ENCODE measurements at regions not wholly inside any gene's neighbourhood (a gene's known extent, or its start where the extent isn't known, plus 50 kb on each side); places are given as distances from the start of the nearest gene placed in this dataset.
"Not testable (repeated sequence)": the region's sequence is repeated elsewhere in the genome, so short reads cannot be mapped to it uniquely, and the experiment has no call there.

GRCh38 chr18:1026930-1027329 is 122.3 kb downstream of the ADCYAP1 start:
- in situ Hi-C loops (cut with HindIII; ENCODE audit: low pct_ligation_motif_present, low sequenced_read_pairs): no loop called here
- Histone ChIP-seq H3K36me3 (replicated peaks) (no peaks in the 10 kb centered on the region), H3K27ac (no peak overlapping the region), H3K27me3 (replicated peaks) (no peaks in the 10 kb centered on the region), H3K4me3 (ENCODE audit: low read depth, low read length) (no peak overlapping the region)
- no peak for DNase-seq
- TF ChIP-seq CTCF (IDR thresholded peaks at IDR 0.05; ENCODE audit: low read depth, low read length, missing control alignments): no peak

- H3K27me3 ChIP-seq (replicated peaks); H3K27ac ChIP-seq; H3K36me3 ChIP-seq (replicated peaks); DNase-seq; in situ Hi-C loops (cut with HindIII; ENCODE audit: low pct_ligation_motif_present, low sequenced_read_pairs); H3K4me3 ChIP-seq (ENCODE audit: low read depth, low read length): not testable (repeated sequence)
Observed at GRCh38 chr18:1033092-1033491, 128.4 kb downstream of the ADCYAP1 start.

GRCh38 chr18:1034971-1035370 is 130.3 kb downstream of the ADCYAP1 start:
- no peaks in the 10 kb centered on the region for H3K27me3 ChIP-seq (replicated peaks)
- TF ChIP-seq CTCF (IDR thresholded peaks at IDR 0.05; ENCODE audit: low read depth, low read length, missing control alignments): no peak
- no peak overlapping the region for H3K4me3 ChIP-seq (ENCODE audit: low read depth, low read length)
- no peak for DNase-seq
- in situ Hi-C loops (cut with HindIII; ENCODE audit: low pct_ligation_motif_present, low sequenced_read_pairs): no loop called here
- H3K27ac ChIP-seq: no peak overlapping the region
- no peaks in the 10 kb centered on the region for H3K36me3 ChIP-seq (replicated peaks)

GRCh38 chr18:1036926-1037325 is 132.3 kb downstream of the ADCYAP1 start:
- in situ Hi-C loops (cut with HindIII; ENCODE audit: low pct_ligation_motif_present, low sequenced_read_pairs): no loop called here
- no peak for TF ChIP-seq CTCF (IDR thresholded peaks at IDR 0.05; ENCODE audit: low read depth, low read length, missing control alignments)
- H3K27ac ChIP-seq: no peak overlapping the region
- H3K4me3 ChIP-seq (ENCODE audit: low read depth, low read length): no peak overlapping the region
- no peaks in the 10 kb centered on the region for H3K27me3 ChIP-seq (replicated peaks)
- no peaks in the 10 kb centered on the region for H3K36me3 ChIP-seq (replicated peaks)
- no peak for DNase-seq

GRCh38 chr18:1037776-1038175 is 133.1 kb downstream of the ADCYAP1 start:
- in situ Hi-C loops (cut with HindIII; ENCODE audit: low pct_ligation_motif_present, low sequenced_read_pairs): no loop called here
- H3K27me3 ChIP-seq (replicated peaks): no peaks in the 10 kb centered on the region
- no peak for TF ChIP-seq CTCF (IDR thresholded peaks at IDR 0.05; ENCODE audit: low read depth, low read length, missing control alignments)
- H3K36me3 ChIP-seq (replicated peaks): no peaks in the 10 kb centered on the region
- H3K4me3 ChIP-seq (ENCODE audit: low read depth, low read length): no peak overlapping the region
- DNase-seq: no peak
- no peak overlapping the region for H3K27ac ChIP-seq

GRCh38 chr18:1039421-1039820 is 134.8 kb downstream of the ADCYAP1 start:
- in situ Hi-C loops (cut with HindIII; ENCODE audit: low pct_ligation_motif_present, low sequenced_read_pairs): no loop called here
- H3K27me3 ChIP-seq (replicated peaks): no peaks in the 10 kb centered on the region
- no peak overlapping the region for H3K27ac ChIP-seq
- H3K36me3 ChIP-seq (replicated peaks): no peaks in the 10 kb centered on the region
- DNase-seq: no peak
- no peak overlapping the region for H3K4me3 ChIP-seq (ENCODE audit: low read depth, low read length)
- TF ChIP-seq CTCF (IDR thresholded peaks at IDR 0.05; ENCODE audit: low read depth, low read length, missing control alignments): no peak

- H3K36me3 ChIP-seq (replicated peaks); in situ Hi-C loops (cut with HindIII; ENCODE audit: low pct_ligation_motif_present, low sequenced_read_pairs); H3K27ac ChIP-seq; H3K27me3 ChIP-seq (replicated peaks); DNase-seq; H3K4me3 ChIP-seq (ENCODE audit: low read depth, low read length): not testable (repeated sequence)
Observed at GRCh38 chr18:1043039-1043438, 138.4 kb downstream of the ADCYAP1 start.
